ENCODE measurements at regions not wholly inside any gene's neighbourhood (a gene's known extent, or its start where the extent isn't known, plus 50 kb on each side); places are given as distances from the start of the nearest gene placed in this dataset.

DNA sequence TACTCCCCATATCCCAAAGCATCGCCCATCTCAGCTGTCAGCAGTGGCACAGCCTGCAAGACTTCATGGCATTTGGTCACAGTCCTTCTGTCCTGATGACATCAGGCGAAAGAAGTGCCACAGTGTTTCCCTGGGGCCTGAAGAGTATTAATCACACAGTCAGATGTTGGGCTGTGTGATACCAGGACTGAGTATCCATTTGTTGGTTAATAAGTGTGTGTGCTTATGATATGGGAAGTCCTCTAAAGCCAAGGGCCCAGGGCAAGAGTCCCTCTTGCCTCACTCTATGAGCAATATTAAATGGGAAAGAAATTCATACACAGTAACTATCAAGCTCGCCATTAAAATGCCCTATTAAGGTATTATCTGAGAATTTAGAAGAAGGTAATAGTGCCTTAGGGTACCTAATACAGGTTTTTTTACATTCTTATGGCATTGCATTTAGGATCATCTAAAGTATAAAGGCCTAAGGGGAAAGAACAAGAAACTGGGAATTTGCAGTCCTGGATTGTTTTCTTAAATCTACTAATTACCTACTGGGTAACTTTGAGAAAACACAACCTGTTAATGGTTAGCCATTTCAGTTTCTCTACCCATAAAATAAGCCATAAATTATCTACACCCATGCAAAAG is 204.1 kb upstream of the PREP start:
- CTCF ChIA-PET (ENCODE audit: low intra/inter-chr PET ratio, low total read pairs) = no interaction called here
- FAIRE-seq = no peak

More for the DNA sequence above, 204.1 kb upstream of the PREP start:
- Histone ChIP-seq H3K79me2 (ENCODE audit: insufficient read depth, low read length) (no peaks in the 10 kb centered on the region), H3K4me2 (ENCODE audit: low read depth, low read length) (no peak overlapping the region), H3K9ac (ENCODE audit: insufficient read depth, low read depth, low read length) (no peak overlapping the region), H3K27ac (ENCODE audit: extremely low read length, insufficient read depth, low read length) (no peak overlapping the region), H3K27me3 (ENCODE audit: control insufficient read depth in 1 of 2, insufficient read depth in 2 of 2, low read length in 2 of 2) (peaks cover 0 to 12% of the 10 kb centered on the region in 2 experiments; a peak in 1 of 5 replicates), H3K4me3 (replicated peaks in 1 of 3; ENCODE audit: insufficient read depth in 1 of 3, low read depth in 2 of 3, low read length in 3 of 3) (no peak overlapping the region), H3K9me3 (ENCODE audit: low read length) (no peaks in the 10 kb centered on the region), H2AFZ (ENCODE audit: low read length) (no peak overlapping the region), H3K4me1 (ENCODE audit: insufficient read depth, low read length) (peaks cover under 1% of the 10 kb centered on the region; the same call in 1 of the 2 replicates), H3K36me3 (replicated peaks in 1 of 2; ENCODE audit: control insufficient read depth in 1 of 2, insufficient read depth in 2 of 2, low read length in 2 of 2) (no peaks in the 10 kb centered on the region), H4K20me1 (ENCODE audit: insufficient read depth, low read length) (no peaks in the 10 kb centered on the region)
- intact Hi-C loops (cut with micrococcal nuclease; ENCODE audit: unreplicated experiment) = no loop called here
- ATAC-seq = no peak
- POLR2A ChIA-PET = no interaction called here
- no TSS peak for BruUV-seq (replicated peaks)
- DNase-seq (ENCODE audit: low spot score) = no peak
- TF ChIP-seq, protein P1, sequence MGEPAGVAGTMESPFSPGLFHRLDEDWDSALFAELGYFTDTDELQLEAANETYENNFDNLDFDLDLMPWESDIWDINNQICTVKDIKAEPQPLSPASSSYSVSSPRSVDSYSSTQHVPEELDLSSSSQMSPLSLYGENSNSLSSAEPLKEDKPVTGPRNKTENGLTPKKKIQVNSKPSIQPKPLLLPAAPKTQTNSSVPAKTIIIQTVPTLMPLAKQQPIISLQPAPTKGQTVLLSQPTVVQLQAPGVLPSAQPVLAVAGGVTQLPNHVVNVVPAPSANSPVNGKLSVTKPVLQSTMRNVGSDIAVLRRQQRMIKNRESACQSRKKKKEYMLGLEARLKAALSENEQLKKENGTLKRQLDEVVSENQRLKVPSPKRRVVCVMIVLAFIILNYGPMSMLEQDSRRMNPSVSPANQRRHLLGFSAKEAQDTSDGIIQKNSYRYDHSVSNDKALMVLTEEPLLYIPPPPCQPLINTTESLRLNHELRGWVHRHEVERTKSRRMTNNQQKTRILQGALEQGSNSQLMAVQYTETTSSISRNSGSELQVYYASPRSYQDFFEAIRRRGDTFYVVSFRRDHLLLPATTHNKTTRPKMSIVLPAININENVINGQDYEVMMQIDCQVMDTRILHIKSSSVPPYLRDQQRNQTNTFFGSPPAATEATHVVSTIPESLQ (CRISPR knock-in tag; conservative IDR thresholded peaks at IDR 0.05) = no peak
- TF ChIP-seq, protein P2, sequence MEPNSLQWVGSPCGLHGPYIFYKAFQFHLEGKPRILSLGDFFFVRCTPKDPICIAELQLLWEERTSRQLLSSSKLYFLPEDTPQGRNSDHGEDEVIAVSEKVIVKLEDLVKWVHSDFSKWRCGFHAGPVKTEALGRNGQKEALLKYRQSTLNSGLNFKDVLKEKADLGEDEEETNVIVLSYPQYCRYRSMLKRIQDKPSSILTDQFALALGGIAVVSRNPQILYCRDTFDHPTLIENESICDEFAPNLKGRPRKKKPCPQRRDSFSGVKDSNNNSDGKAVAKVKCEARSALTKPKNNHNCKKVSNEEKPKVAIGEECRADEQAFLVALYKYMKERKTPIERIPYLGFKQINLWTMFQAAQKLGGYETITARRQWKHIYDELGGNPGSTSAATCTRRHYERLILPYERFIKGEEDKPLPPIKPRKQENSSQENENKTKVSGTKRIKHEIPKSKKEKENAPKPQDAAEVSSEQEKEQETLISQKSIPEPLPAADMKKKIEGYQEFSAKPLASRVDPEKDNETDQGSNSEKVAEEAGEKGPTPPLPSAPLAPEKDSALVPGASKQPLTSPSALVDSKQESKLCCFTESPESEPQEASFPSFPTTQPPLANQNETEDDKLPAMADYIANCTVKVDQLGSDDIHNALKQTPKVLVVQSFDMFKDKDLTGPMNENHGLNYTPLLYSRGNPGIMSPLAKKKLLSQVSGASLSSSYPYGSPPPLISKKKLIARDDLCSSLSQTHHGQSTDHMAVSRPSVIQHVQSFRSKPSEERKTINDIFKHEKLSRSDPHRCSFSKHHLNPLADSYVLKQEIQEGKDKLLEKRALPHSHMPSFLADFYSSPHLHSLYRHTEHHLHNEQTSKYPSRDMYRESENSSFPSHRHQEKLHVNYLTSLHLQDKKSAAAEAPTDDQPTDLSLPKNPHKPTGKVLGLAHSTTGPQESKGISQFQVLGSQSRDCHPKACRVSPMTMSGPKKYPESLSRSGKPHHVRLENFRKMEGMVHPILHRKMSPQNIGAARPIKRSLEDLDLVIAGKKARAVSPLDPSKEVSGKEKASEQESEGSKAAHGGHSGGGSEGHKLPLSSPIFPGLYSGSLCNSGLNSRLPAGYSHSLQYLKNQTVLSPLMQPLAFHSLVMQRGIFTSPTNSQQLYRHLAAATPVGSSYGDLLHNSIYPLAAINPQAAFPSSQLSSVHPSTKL (CRISPR knock-in tag; IDR thresholded peaks at IDR 0.05) = no peak
- TF ChIP-seq, protein P3, sequence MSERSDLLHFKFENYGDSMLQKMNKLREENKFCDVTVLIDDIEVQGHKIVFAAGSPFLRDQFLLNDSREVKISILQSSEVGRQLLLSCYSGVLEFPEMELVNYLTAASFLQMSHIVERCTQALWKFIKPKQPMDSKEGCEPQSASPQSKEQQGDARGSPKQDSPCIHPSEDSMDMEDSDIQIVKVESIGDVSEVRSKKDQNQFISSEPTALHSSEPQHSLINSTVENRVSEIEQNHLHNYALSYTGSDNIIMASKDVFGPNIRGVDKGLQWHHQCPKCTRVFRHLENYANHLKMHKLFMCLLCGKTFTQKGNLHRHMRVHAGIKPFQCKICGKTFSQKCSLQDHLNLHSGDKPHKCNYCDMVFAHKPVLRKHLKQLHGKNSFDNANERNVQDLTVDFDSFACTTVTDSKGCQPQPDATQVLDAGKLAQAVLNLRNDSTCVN (CRISPR knock-in tag; IDR thresholded peaks at IDR 0.05; ENCODE audit: borderline replicate concordance) = no peak
- TF ChIP-seq ZNF777 (CRISPR knock-in tag; IDR thresholded peaks at IDR 0.05) (no peak), ZNF333 (CRISPR knock-in tag; IDR thresholded peaks at IDR 0.05; ENCODE audit: borderline replicate concordance) (no peak), PTBP1 (IDR thresholded peaks at IDR 0.05; ENCODE audit: low read depth, low read length, poor library complexity, severe bottlenecking) (no peak), ZNF460 (CRISPR knock-in tag; IDR thresholded peaks at IDR 0.05; ENCODE audit: borderline replicate concordance) (no peak), ZFP62 (CRISPR knock-in tag; IDR thresholded peaks at IDR 0.05) (no peak), SP4 (CRISPR knock-in tag; IDR thresholded peaks at IDR 0.05) (no peak)
- TF ChIP-seq, protein P4, sequence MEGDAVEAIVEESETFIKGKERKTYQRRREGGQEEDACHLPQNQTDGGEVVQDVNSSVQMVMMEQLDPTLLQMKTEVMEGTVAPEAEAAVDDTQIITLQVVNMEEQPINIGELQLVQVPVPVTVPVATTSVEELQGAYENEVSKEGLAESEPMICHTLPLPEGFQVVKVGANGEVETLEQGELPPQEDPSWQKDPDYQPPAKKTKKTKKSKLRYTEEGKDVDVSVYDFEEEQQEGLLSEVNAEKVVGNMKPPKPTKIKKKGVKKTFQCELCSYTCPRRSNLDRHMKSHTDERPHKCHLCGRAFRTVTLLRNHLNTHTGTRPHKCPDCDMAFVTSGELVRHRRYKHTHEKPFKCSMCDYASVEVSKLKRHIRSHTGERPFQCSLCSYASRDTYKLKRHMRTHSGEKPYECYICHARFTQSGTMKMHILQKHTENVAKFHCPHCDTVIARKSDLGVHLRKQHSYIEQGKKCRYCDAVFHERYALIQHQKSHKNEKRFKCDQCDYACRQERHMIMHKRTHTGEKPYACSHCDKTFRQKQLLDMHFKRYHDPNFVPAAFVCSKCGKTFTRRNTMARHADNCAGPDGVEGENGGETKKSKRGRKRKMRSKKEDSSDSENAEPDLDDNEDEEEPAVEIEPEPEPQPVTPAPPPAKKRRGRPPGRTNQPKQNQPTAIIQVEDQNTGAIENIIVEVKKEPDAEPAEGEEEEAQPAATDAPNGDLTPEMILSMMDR (CRISPR knock-in tag; IDR thresholded peaks at IDR 0.05) = no peak
- in situ Hi-C loops (cut with HindIII; ENCODE audit: extremely low pct_ligation_motif_present, low pct_unique_long_range_greater_than_20kb) = no loop called here
- 11% methylated on average over 3 of the region's 3 CpGs for WGBS (ENCODE audit: low lambda C conversion rate)
